H1 (cell line): ENCODE measurements at regions not wholly inside any gene's neighbourhood (a gene's known extent, or its start where the extent isn't known, plus 50 kb on each side); places are given as distances from the start of the nearest gene placed in this dataset.

Experiments
- CTCF ChIA-PET: fragments of 300-600 bp; sonication (Branson Sonifier 250); formaldehyde crosslinking; loops from one replicate; lab custom pipeline; 2021; ENCODE audit not compliant: partially characterized antibody; lab: Charles Lee
- POLR2A ChIA-PET: fragments of 300-600 bp; sonication (Branson Sonifier 250); formaldehyde crosslinking; loops from one replicate; lab custom pipeline; 2021; ENCODE audit warnings: inconsistent platforms; ENCODE audit not compliant: partially characterized antibody; lab: Charles Lee
- DNase-seq, 2 experiments: peaks; one replicate each; pipeline versions ENCODE4 v3.0.0 to v3.0.0-alpha.2; 2010 to 2022; ENCODE audit warnings: low spot score in 2 of 2, low read depth in 1 of 2, mixed read lengths in 1 of 2
- FAIRE-seq: peaks from 2 replicates; lab custom pipeline; 2011; peaks lifted over from hg19 to GRCh38; lab: Jason Lieb, UNC
- H2AFZ ChIP-seq: 2 replicates; pipeline ENCODE4 v1.8.1; 2012; ENCODE audit warnings: low read length, inconsistent platforms
- H2AK5ac ChIP-seq: 2 replicates; pipeline ENCODE4 v1.6.1; 2013; ENCODE audit warnings: low read depth, low read length
- H2BK120ac ChIP-seq: replicated peaks from 2 replicates; pipeline ENCODE3; 2013; ENCODE audit warnings: low read depth, low read length, inconsistent platforms
- H2BK12ac ChIP-seq: 2 replicates; pipeline ENCODE4 v1.6.1; 2013; ENCODE audit warnings: low read depth, low read length
- H2BK15ac ChIP-seq: 2 replicates; pipeline ENCODE4 v1.6.1; 2013; ENCODE audit warnings: low read length
- H2BK20ac ChIP-seq: 2 replicates; pipeline ENCODE4 v1.6.1; 2013; ENCODE audit warnings: low read length
- H2BK5ac ChIP-seq: 2 replicates; pipeline ENCODE4 v1.6.1; 2013; ENCODE audit warnings: low read depth, low read length
- H3K14ac ChIP-seq: 2 replicates; pipeline ENCODE4 v1.6.1; 2013; ENCODE audit warnings: inconsistent platforms; ENCODE audit not compliant: insufficient read length
- H3K18ac ChIP-seq: 2 replicates; pipeline ENCODE4 v1.6.1; 2013; ENCODE audit warnings: low read length; ENCODE audit errors: extremely low read depth
- H3K23ac ChIP-seq: 2 replicates; pipeline ENCODE4 v1.6.1; 2013; ENCODE audit warnings: inconsistent platforms; ENCODE audit not compliant: insufficient read length
- H3K23me2 ChIP-seq: 2 replicates; pipeline ENCODE4 v1.6.1; 2013; ENCODE audit warnings: low read depth, low read length
- H3K27ac ChIP-seq: 2 replicates; pipeline ENCODE4 v1.6.1; 2011; ENCODE audit warnings: low read depth, low read length, inconsistent platforms
- H3K27me3 ChIP-seq, 4 experiments: replicated peaks in 1 of 4; 1 replicate in 1 of 4; 2 replicates in 3 of 4; pipeline versions ENCODE4 v1.6.1 to v1.8.1; 2011 to 2013; ENCODE audit warnings: low read length in 3 of 4, mild to moderate bottlenecking in 3 of 4, inconsistent platforms in 2 of 4, mixed read lengths in 2 of 4, moderate library complexity in 1 of 4; ENCODE audit not compliant: control insufficient read depth in 3 of 4, insufficient read depth in 3 of 4; ENCODE audit errors: extremely low read depth in 1 of 4
- H3K36me3 ChIP-seq, 4 experiments: 2 replicates each; pipeline versions ENCODE4 v1.6.1 to v1.8.1; 2011 to 2013; ENCODE audit warnings: mild to moderate bottlenecking in 4 of 4, low read length in 3 of 4, moderate library complexity in 2 of 4, control low read depth in 1 of 4, inconsistent platforms in 1 of 4; ENCODE audit not compliant: insufficient read depth in 4 of 4, control insufficient read depth in 2 of 4
- H3K4ac ChIP-seq: replicated peaks from 2 replicates; pipeline ENCODE3; 2013; ENCODE audit warnings: low read length, low read depth, mixed read lengths, inconsistent platforms; ENCODE audit not compliant: insufficient read length
- H3K4me1 ChIP-seq, 4 experiments: replicated peaks in 1 of 4; 1 replicate in 1 of 4; 2 replicates in 3 of 4; pipeline versions ENCODE4 v1.6.1 to v1.8.1; 2011 to 2013; ENCODE audit warnings: low read length in 3 of 4, inconsistent platforms in 2 of 4, mixed read lengths in 1 of 4; ENCODE audit not compliant: insufficient read depth in 4 of 4, control insufficient read depth in 3 of 4
- H3K4me2 ChIP-seq, 2 experiments: 2 replicates each; pipeline versions ENCODE4 v1.6.1 to v1.8.1; 2011 to 2013; ENCODE audit warnings: low read depth in 2 of 2, low read length in 2 of 2, control low read depth in 1 of 2, inconsistent platforms in 1 of 2, mild to moderate bottlenecking in 1 of 2; ENCODE audit not compliant: insufficient read depth in 1 of 2
- H3K4me3 ChIP-seq, 4 experiments: fragments of 200-600, 300-600 bp in 1 of 4; sonication (generic), shearing (Covaris generic), sonication (Bioruptor Twin) in 1 of 4; 2 replicates each; pipeline versions ENCODE4 v1.5.1 to v1.8.1; 2011 to 2016; ENCODE audit warnings: low read length in 4 of 4, low read depth in 3 of 4, control low read depth in 2 of 4, inconsistent platforms in 2 of 4, mild to moderate bottlenecking in 2 of 4, mixed read lengths in 1 of 4, moderate library complexity in 1 of 4; ENCODE audit not compliant: insufficient read depth in 2 of 4; ENCODE audit errors: extremely low read depth in 1 of 4
- H3K56ac ChIP-seq: replicated peaks from 2 replicates; pipeline ENCODE3; 2013; ENCODE audit warnings: low read depth, mild to moderate bottlenecking, mixed read lengths, low read length, inconsistent platforms; ENCODE audit not compliant: insufficient read length
- H3K79me1 ChIP-seq: 2 replicates; pipeline ENCODE4 v1.6.1; 2013; ENCODE audit warnings: low read depth, low read length, control low read depth
- H3K79me2 ChIP-seq, 2 experiments: 2 replicates each; pipeline versions ENCODE4 v1.6.1 to v1.8.1; 2012 to 2013; ENCODE audit warnings: low read length in 2 of 2, mild to moderate bottlenecking in 2 of 2, inconsistent platforms in 1 of 2; ENCODE audit not compliant: insufficient read depth in 2 of 2, control insufficient read depth in 1 of 2
- H3K9ac ChIP-seq, 4 experiments: replicated peaks in 1 of 4; 1 replicate in 1 of 4; 2 replicates in 3 of 4; pipeline versions ENCODE4 v1.6.1 to v1.8.1; 2011 to 2013; ENCODE audit warnings: low read depth in 3 of 4, low read length in 3 of 4, control low read depth in 2 of 4, mild to moderate bottlenecking in 2 of 4, moderate library complexity in 2 of 4, inconsistent platforms in 1 of 4; ENCODE audit errors: extremely low read depth in 1 of 4
- H3K9me3 ChIP-seq, 2 experiments: 2 replicates each; pipeline versions ENCODE4 v1.6.1 to v1.8.1; 2012 to 2013; ENCODE audit warnings: mild to moderate bottlenecking in 2 of 2, moderate library complexity in 2 of 2, control low read depth in 1 of 2, inconsistent platforms in 1 of 2, low read depth in 1 of 2, low read length in 1 of 2, mixed read lengths in 1 of 2; ENCODE audit not compliant: insufficient read depth in 2 of 2
- H4K20me1 ChIP-seq, 2 experiments: replicated peaks in 1 of 2; 2 replicates each; pipeline versions ENCODE3 to v1.8.1; 2011 to 2013; ENCODE audit warnings: inconsistent platforms in 2 of 2, low read length in 2 of 2, mild to moderate bottlenecking in 1 of 2; ENCODE audit not compliant: insufficient read depth in 2 of 2, control insufficient read depth in 1 of 2
- H4K5ac ChIP-seq: 2 replicates; pipeline ENCODE4 v1.6.1; 2013; ENCODE audit warnings: low read length, low read depth, mixed read lengths, inconsistent platforms; ENCODE audit not compliant: insufficient read length
- H4K8ac ChIP-seq: 2 replicates; pipeline ENCODE4 v1.8.0; 2013; ENCODE audit warnings: mild to moderate bottlenecking, moderate library complexity, low read length, inconsistent platforms; ENCODE audit not compliant: insufficient read depth; ENCODE audit errors: extremely low read depth
- H4K91ac ChIP-seq: replicated peaks from 2 replicates; pipeline ENCODE3; 2013; ENCODE audit warnings: low read length, mixed read lengths, inconsistent platforms; ENCODE audit not compliant: insufficient read length
- CEBPB ChIP-seq: IDR thresholded peaks from 2 replicates; pipeline ENCODE4 v1.6.1; 2012; ENCODE audit warnings: low read depth, low read length
- CHD1 ChIP-seq: IDR thresholded peaks from 2 replicates; pipeline ENCODE4 v1.6.1; 2012; ENCODE audit warnings: low read depth, low read length, improper control_type of control experiment
- CTCF ChIP-seq, 3 experiments: IDR thresholded peaks; 1 replicate in 2 of 3; 2 replicates in 1 of 3; pipeline versions ENCODE4 v1.5.1 to v1.6.1; 2011; ENCODE audit warnings: low read length in 3 of 3, mild to moderate bottlenecking in 3 of 3, inconsistent platforms in 2 of 3, low read depth in 1 of 3, moderate library complexity in 1 of 3; ENCODE audit not compliant: insufficient read depth in 1 of 3; ENCODE audit errors: control extremely low read depth in 1 of 3
- FOSL1 ChIP-seq: IDR thresholded peaks from 2 replicates; pipeline ENCODE4 v1.6.1; 2011; ENCODE audit warnings: mild to moderate bottlenecking, low read depth, low read length, moderate library complexity; ENCODE audit not compliant: insufficient read depth
- MAX ChIP-seq: IDR thresholded peaks from 2 replicates; pipeline ENCODE4 v1.6.1; 2012; ENCODE audit warnings: inconsistent platforms
- RAD21 ChIP-seq, 2 experiments: IDR thresholded peaks in 1 of 2; conservative IDR thresholded peaks in 1 of 2; 2 replicates each; pipeline ENCODE4 v1.6.1; 2011; ENCODE audit warnings: low read depth in 2 of 2, low read length in 2 of 2, improper control_type of control experiment in 1 of 2, inconsistent platforms in 1 of 2, mild to moderate bottlenecking in 1 of 2, moderate library complexity in 1 of 2
- RXRA ChIP-seq: IDR thresholded peaks from 2 replicates; pipeline ENCODE4 v1.6.1; 2011; ENCODE audit warnings: low read depth, mild to moderate bottlenecking, low read length, moderate library complexity; ENCODE audit not compliant: insufficient read depth
- SIRT6 ChIP-seq: IDR thresholded peaks from one replicate; pipeline ENCODE4 v1.7.1; 2012; ENCODE audit warnings: low read length, inconsistent platforms
- TAF1 ChIP-seq: IDR thresholded peaks from 2 replicates; pipeline ENCODE4 v1.6.1; 2011; ENCODE audit warnings: mild to moderate bottlenecking, low read depth, low read length
- USF2 ChIP-seq: IDR thresholded peaks from 2 replicates; pipeline ENCODE4 v1.6.1; 2011; ENCODE audit warnings: low read length, improper control_type of control experiment
- YY1 ChIP-seq: IDR thresholded peaks from 2 replicates; pipeline ENCODE4 v1.6.1; 2011; ENCODE audit warnings: low read depth, mild to moderate bottlenecking, low read length
- WGBS, 2 experiments: shearing (Covaris generic) in 1 of 2; methylation state at CpG; one replicate each; pipeline versions ENCODE4 v1.1.6 to v1.1.7; 2013 to 2015; ENCODE audit warnings: low lambda C conversion rate in 2 of 2, mixed read lengths in 2 of 2, inconsistent platforms in 1 of 2, low coverage in 1 of 2, missing lambda C conversion rate in 1 of 2; ENCODE audit not compliant: insufficient replicate concordance in 2 of 2, insufficient coverage in 1 of 2, insufficient read length in 1 of 2; ENCODE audit errors: extremely low coverage in 1 of 2, missing lambda C conversion rate in 1 of 2; 5-methylcytosine and 5-hydroxymethylcytosine counted together

GRCh38 chr2:19021100-19021476 lies 337.3 kb downstream of the OSR1 start:
- H4K5ac ChIP-seq = no peak overlapping the region
- no peak overlapping the region for H4K8ac ChIP-seq
- H3K27ac ChIP-seq = no peak overlapping the region
- ChIA-PET POLR2A (no interaction called here), CTCF (interaction anchor here (0.7 to 1.4 kb wide), 2 partner anchors 10 to 132 kb away, joined by 3 read pairs; no protein-coding TSS in a partner anchor)
- H3K23me2 ChIP-seq = no peaks in the 10 kb centered on the region
- no peak for DNase-seq
- 97% methylated on average over 4 of the region's 4 CpGs; no CpG with 5 or more reads in 1 of the 2 experiments for WGBS, 2 experiments
- H3K79me1 ChIP-seq = no peaks in the 10 kb centered on the region
- H3K18ac ChIP-seq = no peak overlapping the region
- H3K9me3 ChIP-seq = no peaks in the 10 kb centered on the region
- H2BK5ac ChIP-seq = no peak overlapping the region
- H3K23ac ChIP-seq = no peak overlapping the region
- no peak overlapping the region for H3K4me2 ChIP-seq
- H2BK120ac ChIP-seq = no peak overlapping the region
- no peak overlapping the region for H4K91ac ChIP-seq
- H3K4ac ChIP-seq = no peak overlapping the region
- H3K56ac ChIP-seq = no peak overlapping the region
- no peaks in the 10 kb centered on the region for H3K27me3 ChIP-seq
- no peak overlapping the region for H2BK15ac ChIP-seq
- no peak overlapping the region for H2BK12ac ChIP-seq
- H3K79me2 ChIP-seq = no peaks in the 10 kb centered on the region
- no peaks in the 10 kb centered on the region for H4K20me1 ChIP-seq
- no peak overlapping the region for H3K9ac ChIP-seq
- no peak overlapping the region for H2AFZ ChIP-seq
- H3K4me1 ChIP-seq = no peaks in the 10 kb centered on the region
- no peak for FAIRE-seq
- H3K4me3 ChIP-seq = no peak overlapping the region
- H3K36me3 ChIP-seq = no peaks in the 10 kb centered on the region
- no peak overlapping the region for H2BK20ac ChIP-seq
- no peak overlapping the region for H3K14ac ChIP-seq
- H2AK5ac ChIP-seq = no peak overlapping the region
- TF ChIP-seq USF2 (no peak), FOSL1 (no peak), RAD21 (IDR thresholded peaks at IDR 0.05 in 1 of 2, conservative IDR thresholded peaks at IDR 0.05 in 1 of 2; ENCODE audit: low read depth in 2 of 2, low read length in 2 of 2) (no peak), CTCF (IDR thresholded peaks at IDR 0.05; ENCODE audit: control extremely low read depth in 1 of 3, insufficient read depth in 1 of 3, low read depth in 1 of 3, low read length in 3 of 3) (no peak), CHD1 (no peak), MAX (no peak), RXRA (no peak), SIRT6 (no peak), CEBPB (no peak), YY1 (no peak), TAF1 (no peak)
